ENCODE measurements at regions not wholly inside any gene's neighbourhood (a gene's known extent, or its start where the extent isn't known, plus 50 kb on each side); places are given as distances from the start of the nearest gene placed in this dataset.

- H3K9ac ChIP-seq (ENCODE audit: low read length), result no peak overlapping the region
- H3K27me3 ChIP-seq (ENCODE audit: insufficient read depth, low read depth, low read length), result no peaks in the 10 kb centered on the region
- H3K4me3 ChIP-seq (ENCODE audit: low read length), result no peak overlapping the region
- no peak overlapping the region for H3K27ac ChIP-seq (ENCODE audit: low read length)
- no peaks in the 10 kb centered on the region for H3F3A ChIP-seq (ENCODE audit: insufficient read depth, low read length, poor library complexity, severe bottlenecking)
- H3K79me2 ChIP-seq (replicated peaks; ENCODE audit: insufficient read depth, low read length), result no peaks in the 10 kb centered on the region
- H2AFZ ChIP-seq (ENCODE audit: low read depth, low read length), result no peak overlapping the region
- no peak overlapping the region for H3K4me2 ChIP-seq (ENCODE audit: low read length)
- no peaks in the 10 kb centered on the region for H4K20me1 ChIP-seq (ENCODE audit: insufficient read depth)
- H3K36me3 ChIP-seq (ENCODE audit: insufficient read depth, low read length), result no peaks in the 10 kb centered on the region
- no peaks in the 10 kb centered on the region for H3K9me2 ChIP-seq (ENCODE audit: insufficient read depth, low read length)
- TF ChIP-seq POLR2AphosphoS5 (IDR thresholded peaks at IDR 0.05) (no peak), MXI1 (conservative IDR thresholded peaks at IDR 0.05; ENCODE audit: poor library complexity, severe bottlenecking) (no peak), EP300 (conservative IDR thresholded peaks at IDR 0.05; ENCODE audit: poor library complexity, severe bottlenecking) (no peak), REST (IDR thresholded peaks at IDR 0.05; ENCODE audit: borderline replicate concordance) (no peak), RAD21 (conservative IDR thresholded peaks at IDR 0.05) (no peak), SMC3 (conservative IDR thresholded peaks at IDR 0.05; ENCODE audit: poor library complexity) (no peak), TAF1 (IDR thresholded peaks at IDR 0.05; ENCODE audit: low read depth) (no peak), EZH2 (IDR thresholded peaks at IDR 0.05; ENCODE audit: borderline replicate concordance, insufficient read depth, low read length, poor library complexity, severe bottlenecking) (no peak)
- TF ChIP-seq, protein P1, sequence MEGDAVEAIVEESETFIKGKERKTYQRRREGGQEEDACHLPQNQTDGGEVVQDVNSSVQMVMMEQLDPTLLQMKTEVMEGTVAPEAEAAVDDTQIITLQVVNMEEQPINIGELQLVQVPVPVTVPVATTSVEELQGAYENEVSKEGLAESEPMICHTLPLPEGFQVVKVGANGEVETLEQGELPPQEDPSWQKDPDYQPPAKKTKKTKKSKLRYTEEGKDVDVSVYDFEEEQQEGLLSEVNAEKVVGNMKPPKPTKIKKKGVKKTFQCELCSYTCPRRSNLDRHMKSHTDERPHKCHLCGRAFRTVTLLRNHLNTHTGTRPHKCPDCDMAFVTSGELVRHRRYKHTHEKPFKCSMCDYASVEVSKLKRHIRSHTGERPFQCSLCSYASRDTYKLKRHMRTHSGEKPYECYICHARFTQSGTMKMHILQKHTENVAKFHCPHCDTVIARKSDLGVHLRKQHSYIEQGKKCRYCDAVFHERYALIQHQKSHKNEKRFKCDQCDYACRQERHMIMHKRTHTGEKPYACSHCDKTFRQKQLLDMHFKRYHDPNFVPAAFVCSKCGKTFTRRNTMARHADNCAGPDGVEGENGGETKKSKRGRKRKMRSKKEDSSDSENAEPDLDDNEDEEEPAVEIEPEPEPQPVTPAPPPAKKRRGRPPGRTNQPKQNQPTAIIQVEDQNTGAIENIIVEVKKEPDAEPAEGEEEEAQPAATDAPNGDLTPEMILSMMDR (IDR thresholded peaks at IDR 0.05; ENCODE audit: poor library complexity, severe bottlenecking), result no peak
- no peaks in the 10 kb centered on the region for H3K9me3 ChIP-seq (ENCODE audit: low read length)
Observed at GRCh38 chr1:164064501-164064900, 494.5 kb upstream of the PBX1 start.

- Histone ChIP-seq H3K9me2 (ENCODE audit: insufficient read depth, low read length) (no peaks in the 10 kb centered on the region), H4K20me1 (ENCODE audit: insufficient read depth) (no peaks in the 10 kb centered on the region), H3K9me3 (ENCODE audit: low read length) (no peaks in the 10 kb centered on the region), H3K27me3 (ENCODE audit: insufficient read depth, low read depth, low read length) (no peaks in the 10 kb centered on the region), H3K79me2 (replicated peaks; ENCODE audit: insufficient read depth, low read length) (no peaks in the 10 kb centered on the region), H3K4me3 (ENCODE audit: low read length) (no peak overlapping the region), H3K9ac (ENCODE audit: low read length) (no peak overlapping the region), H3K36me3 (ENCODE audit: insufficient read depth, low read length) (no peaks in the 10 kb centered on the region), H3K4me2 (ENCODE audit: low read length) (no peak overlapping the region), H2AFZ (ENCODE audit: low read depth, low read length) (no peak overlapping the region), H3K27ac (ENCODE audit: low read length) (no peak overlapping the region), H3F3A (ENCODE audit: insufficient read depth, low read length, poor library complexity, severe bottlenecking) (no peaks in the 10 kb centered on the region)
- no peak for TF ChIP-seq REST (IDR thresholded peaks at IDR 0.05; ENCODE audit: borderline replicate concordance)
- TF ChIP-seq, protein P1 (IDR thresholded peaks at IDR 0.05; ENCODE audit: poor library complexity, severe bottlenecking), result no peak
- no peak for TF ChIP-seq POLR2AphosphoS5 (IDR thresholded peaks at IDR 0.05)
- no peak for TF ChIP-seq EP300 (conservative IDR thresholded peaks at IDR 0.05; ENCODE audit: poor library complexity, severe bottlenecking)
- TF ChIP-seq RAD21 (conservative IDR thresholded peaks at IDR 0.05), result no peak
- no peak for TF ChIP-seq TAF1 (IDR thresholded peaks at IDR 0.05; ENCODE audit: low read depth)
- no peak for TF ChIP-seq MXI1 (conservative IDR thresholded peaks at IDR 0.05; ENCODE audit: poor library complexity, severe bottlenecking)
- TF ChIP-seq EZH2 (IDR thresholded peaks at IDR 0.05; ENCODE audit: borderline replicate concordance, insufficient read depth, low read length, poor library complexity, severe bottlenecking), result no peak
- TF ChIP-seq SMC3 (conservative IDR thresholded peaks at IDR 0.05; ENCODE audit: poor library complexity), result no peak
Observed at GRCh38 chr1:164071288-164071687, 487.7 kb upstream of the PBX1 start.

Measured in neural cell (in vitro differentiated cells).